HG03064 (cell line): ENCODE measurements at regions not wholly inside any gene's neighbourhood (a gene's known extent, or its start where the extent isn't known, plus 50 kb on each side); places are given as distances from the start of the nearest gene placed in this dataset.
A peak's percentile ranks its signal among the peaks of the same experiment; 100 is the strongest.

Experiments
- ATAC-seq: cut with Tn5 transposase; IDR thresholded peaks from one replicate; pipeline ENCODE4 v1.9.1; 2021; ENCODE audit warnings: low read depth; ENCODE audit not compliant: unreplicated experiment

DNA sequence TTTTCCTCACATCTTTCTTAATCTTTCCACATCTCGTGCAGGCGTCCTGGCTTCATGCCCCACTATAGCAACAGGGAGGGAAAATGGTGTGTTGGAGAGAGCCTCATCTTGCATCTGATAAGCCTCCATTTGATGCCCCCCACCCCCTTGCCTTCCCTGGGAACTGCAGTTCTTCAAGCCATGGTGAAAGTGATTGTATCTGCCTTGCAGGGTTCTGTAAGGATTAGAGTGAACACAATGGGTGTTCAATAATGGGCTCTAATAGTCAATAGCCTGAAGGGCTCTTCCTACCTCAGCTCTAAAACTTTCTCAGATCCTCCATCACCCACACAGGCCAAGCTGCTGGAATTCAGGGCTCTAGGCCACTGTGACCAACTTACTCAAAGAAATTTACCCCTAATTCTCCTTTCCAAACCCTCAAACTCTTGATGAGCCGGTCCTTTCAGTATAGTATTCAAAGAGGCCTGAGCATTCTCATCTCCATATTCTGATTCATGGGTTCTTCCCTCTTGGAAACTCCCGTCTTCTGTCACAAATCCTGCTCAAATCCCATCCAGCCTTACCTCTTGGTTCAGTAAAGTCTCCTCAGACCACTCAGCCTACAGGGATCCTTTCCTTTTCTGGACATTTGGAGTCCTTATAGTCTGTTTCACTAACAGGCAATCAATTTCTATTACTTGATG, 128.3 kb upstream of the TRIM2 start:
- ATAC-seq = no peak

DNA sequence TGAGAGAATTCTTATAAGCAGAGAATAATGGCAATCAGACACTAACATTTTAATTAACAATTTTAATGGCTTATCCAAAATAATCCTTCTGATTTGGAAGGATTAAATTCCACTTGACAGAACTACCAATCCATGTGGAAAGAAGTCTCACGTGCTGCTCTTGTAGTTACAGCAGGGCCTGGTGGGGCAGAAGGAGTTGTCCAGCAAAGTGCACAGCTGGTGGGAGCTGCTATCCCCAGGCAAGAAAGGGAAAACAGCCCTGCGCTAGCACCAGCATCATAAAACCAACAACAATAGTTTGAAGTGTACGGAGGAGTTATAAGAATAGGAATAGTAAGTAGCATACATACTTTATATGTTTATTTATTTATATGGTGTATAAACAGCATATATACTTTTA, 127.4 kb upstream of the TRIM2 start:
- ATAC-seq = no peak

- ATAC-seq = no peak
Observed at GRCh38 chr4:153079857-153080391, 124.3 kb upstream of the TRIM2 start.

DNA sequence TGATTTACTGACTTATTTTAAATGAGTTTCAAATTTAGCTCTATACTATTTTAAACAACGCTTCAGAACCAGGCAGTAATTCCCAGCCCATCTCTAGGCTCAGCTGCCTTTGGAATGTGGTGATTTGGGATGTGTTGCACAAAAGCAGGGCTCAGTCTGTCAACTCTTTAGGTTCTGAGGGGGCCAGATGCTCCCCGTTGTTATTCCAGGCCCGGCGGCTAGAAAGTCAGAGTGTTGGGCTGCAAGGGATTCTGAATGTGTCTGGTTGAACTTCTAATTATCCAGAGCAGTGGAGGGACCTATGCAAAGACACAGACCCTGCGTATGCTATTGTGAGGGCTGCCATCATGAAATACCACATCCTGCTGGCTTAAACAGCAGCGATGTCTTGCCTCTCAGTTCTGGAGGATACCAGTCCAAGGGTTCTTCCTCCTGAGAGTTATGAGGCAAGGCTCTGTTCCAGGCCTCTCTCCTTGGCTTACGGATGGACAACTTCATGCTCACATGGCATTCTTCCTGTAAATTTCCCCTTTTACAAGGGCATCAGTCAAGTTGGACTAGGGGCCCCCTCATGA, 123.2 kb upstream of the TRIM2 start:
- no peak for ATAC-seq

DNA sequence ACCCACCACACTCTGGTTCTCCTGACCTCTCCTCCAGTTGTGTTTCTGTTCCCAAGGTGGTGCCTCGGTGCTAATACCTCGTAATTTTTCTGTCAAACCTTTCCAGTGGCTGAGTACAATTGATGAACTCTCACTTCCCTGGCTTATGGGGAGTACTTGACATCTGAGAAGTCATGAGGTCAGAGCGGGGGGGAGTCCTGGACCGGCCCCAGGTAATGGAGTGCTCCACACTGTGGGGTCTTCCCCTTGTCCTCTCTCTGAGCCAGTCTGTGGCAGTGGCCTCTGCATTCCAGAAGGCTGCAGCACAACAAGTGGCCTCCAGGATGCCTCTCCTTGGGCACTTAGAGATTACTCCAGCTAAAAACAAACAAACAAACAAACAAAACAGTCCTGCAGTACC, 122.5 kb upstream of the TRIM2 start:
- no peak for ATAC-seq

- no peak for ATAC-seq
Observed at GRCh38 chr4:153082322-153083301, 121.6 kb upstream of the TRIM2 start.

DNA sequence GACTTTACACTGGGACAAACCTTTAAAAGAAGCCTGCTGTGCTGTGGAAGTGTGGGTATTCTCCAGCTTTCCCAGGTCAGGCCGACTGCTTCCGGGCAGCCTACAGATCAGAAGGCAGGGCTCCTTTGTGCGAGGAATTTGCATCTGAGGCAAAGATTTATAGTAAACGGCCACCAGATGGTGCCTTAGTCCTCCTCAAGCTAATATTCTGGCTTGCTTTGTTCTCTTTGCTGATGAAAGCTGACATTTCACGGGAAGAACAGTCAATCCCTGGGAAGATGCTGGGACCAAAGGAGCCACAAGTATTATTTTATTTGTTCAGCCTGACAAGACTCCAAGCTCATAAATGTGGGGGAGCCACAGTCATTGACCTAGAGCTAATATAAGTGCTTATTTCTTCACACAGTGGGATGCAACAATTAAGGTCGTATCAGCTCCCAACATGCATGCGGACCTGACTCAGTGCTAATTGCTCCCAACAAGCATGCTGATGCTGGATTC, 120.7 kb upstream of the TRIM2 start:
- peak; percentile 60 for ATAC-seq

- ATAC-seq = no peak
Observed at GRCh38 chr4:153084224-153084979, 119.8 kb upstream of the TRIM2 start.

- ATAC-seq = no peak
Observed at GRCh38 chr4:153084980-153085630, 119.1 kb upstream of the TRIM2 start.

- ATAC-seq = no peak
Observed at GRCh38 chr4:153087671-153088194, 116.5 kb upstream of the TRIM2 start.

DNA sequence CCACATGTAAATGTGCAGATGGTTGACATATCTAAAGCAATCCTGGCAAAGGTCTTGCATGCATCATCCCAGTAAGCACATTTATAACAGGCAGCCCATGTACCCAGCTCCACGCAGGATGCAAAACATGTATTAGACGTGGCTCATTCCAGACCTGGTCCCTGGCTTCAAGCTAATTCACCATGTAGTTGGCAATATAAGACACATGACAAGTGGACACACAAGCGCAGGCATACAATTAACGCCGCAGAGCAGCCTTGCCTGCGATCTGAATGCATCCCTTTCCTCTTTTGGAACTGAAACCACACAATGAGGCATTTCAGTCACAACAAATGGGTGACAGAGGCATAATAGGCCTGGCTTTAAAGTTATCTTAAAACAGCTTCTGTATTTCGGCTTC, 114.5 kb upstream of the TRIM2 start:
- no peak for ATAC-seq

DNA sequence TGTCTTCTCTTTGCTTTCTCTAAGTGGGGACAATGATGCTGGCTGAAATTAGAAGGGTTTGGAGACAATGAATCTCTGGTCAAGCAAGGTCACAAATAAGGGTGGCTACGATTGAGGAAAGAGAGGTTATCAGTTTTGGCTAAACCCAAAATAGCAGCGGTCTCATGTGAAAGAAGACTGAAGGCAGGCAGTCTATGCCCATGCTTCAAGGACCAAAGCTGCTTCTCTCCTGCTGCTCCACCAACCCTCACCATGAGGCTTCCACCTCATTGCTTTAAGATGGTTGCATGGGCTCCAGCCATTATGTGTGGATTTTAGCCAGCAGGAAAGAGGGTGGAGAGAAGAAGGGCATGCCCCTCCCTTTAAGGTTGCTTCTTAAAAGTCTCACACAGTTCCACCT, 114.1 kb upstream of the TRIM2 start:
- ATAC-seq = no peak

- no peak for ATAC-seq
Observed at GRCh38 chr4:153090670-153091385, 113.4 kb upstream of the TRIM2 start.

DNA sequence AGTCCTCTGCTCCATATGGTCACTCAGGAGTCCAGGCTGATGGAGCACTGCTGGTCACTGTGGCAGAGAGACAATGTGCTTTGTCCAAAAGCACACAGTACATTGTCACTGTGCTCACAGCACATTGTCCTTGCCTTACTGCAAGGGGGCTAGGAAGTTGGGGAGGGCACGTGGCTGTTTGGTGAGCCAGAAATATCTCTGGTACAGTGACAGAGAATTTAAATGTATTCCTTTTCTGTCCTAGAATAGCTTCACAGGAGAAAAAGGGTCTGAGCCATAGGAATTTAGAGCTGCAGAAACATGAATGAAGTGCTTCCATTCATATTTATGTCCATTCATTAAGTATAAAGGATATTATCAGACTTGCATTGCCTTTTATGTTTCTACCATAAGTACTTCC, 110.8 kb upstream of the TRIM2 start:
- no peak for ATAC-seq

- no peak for ATAC-seq
Observed at GRCh38 chr4:153093802-153094201, 110.4 kb upstream of the TRIM2 start.

DNA sequence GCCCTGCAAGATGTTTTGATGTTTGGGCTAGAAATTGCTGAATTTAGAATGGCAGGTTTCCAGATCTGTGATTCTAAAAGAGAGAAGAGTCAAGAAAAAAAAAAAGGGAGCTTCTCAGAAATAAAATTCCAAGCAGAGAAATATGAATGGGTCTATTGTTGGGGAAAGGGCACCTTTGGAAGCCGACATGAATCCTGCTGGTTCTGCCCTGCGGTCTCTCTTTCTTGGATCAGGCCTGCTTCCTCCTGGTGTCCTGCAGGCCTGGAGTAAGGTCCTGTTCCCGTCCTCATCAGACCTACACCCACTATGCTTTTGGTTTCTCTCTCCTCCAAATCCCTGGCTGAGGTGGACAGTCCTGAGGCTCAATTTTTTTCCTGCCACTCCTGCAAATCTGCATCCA, 109.8 kb upstream of the TRIM2 start:
- no peak for ATAC-seq

DNA sequence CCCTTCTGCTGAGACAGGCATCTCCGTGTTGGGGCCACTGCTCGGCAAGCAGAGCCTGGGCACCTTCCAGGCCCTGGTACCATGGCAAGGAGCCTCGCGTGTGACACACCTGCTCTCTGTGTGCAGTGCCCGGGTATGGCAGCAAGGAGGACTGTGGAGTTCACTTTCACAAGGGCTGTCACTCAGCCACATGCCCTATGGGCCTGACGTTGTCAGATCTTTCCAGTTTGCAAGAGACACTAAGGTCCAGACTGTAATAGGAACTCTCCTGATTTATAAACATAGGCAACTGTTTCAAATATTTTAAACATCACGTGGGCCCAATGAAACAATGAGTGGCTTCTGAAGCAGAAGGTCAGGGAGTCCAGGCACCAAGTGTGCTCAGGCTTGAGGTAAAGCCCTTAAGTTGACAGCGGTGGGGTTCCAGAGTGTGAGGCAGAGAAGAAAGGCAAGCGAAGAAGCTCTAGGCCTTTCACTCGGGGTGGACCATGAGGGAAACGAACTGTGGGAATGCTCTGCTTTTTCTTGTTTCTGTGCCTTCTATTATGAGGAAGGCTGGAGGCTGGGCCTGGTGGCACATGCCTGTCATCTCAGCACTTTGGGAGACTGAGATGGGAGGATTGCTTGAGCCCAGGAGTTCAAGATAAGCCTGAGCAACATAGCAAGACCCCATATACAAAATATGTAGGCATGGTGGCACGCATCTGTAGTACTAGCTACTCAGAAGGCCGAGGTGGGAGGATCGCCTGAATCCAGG, 108.6 kb upstream of the TRIM2 start:
- ATAC-seq = no peak

DNA sequence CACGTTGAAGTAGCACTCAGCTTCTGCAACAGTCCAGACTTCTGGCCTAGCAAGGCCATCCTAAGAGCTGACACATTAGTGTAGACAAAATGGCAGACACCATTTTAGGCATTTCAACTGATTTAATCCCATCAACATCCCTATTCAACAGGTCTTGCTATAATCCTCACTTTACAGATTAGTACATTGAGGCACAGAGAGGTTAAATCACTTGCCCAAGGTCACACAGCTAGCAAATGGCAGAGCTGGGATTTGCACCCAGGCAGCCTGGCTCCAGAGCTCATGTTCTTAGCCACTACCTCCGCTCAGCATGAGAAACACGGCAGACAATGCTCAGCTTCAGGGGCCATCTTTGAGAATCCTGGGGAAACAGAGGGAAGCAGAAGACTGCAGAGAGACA, 107.9 kb upstream of the TRIM2 start:
- no peak for ATAC-seq
